ENCODE measurements at regions not wholly inside any gene's neighbourhood (a gene's known extent, or its start where the extent isn't known, plus 50 kb on each side); places are given as distances from the start of the nearest gene placed in this dataset.

- TF ChIP-seq CTCF (conservative IDR thresholded peaks at IDR 0.05), result no peak
- no peak overlapping the region for H3K27ac ChIP-seq
These were observed 124.9 kb upstream of the PLXNA2 start for GRCh38 chr1:208369045-208369444.

GRCh38 chr1:208369658-208370057, 125.5 kb upstream of the PLXNA2 start:
- no peak overlapping the region for H3K27ac ChIP-seq
- TF ChIP-seq CTCF (conservative IDR thresholded peaks at IDR 0.05), result no peak

- no peak for TF ChIP-seq CTCF (conservative IDR thresholded peaks at IDR 0.05)
- no peak overlapping the region for H3K27ac ChIP-seq
These were observed 130.3 kb upstream of the PLXNA2 start for GRCh38 chr1:208374391-208374941.

GRCh38 chr1:208381481-208381880, 137.3 kb upstream of the PLXNA2 start:
- no peak for TF ChIP-seq CTCF (conservative IDR thresholded peaks at IDR 0.05)
- no peak overlapping the region for H3K27ac ChIP-seq

GRCh38 chr1:208387908-208388811, 144.0 kb upstream of the PLXNA2 start:
- no peak overlapping the region for H3K27ac ChIP-seq

GRCh38 chr1:208393416-208393815, 149.2 kb upstream of the PLXNA2 start:
- no peak for TF ChIP-seq CTCF (conservative IDR thresholded peaks at IDR 0.05)

More at GRCh38 chr1:208387908-208388811, 144.0 kb upstream of the PLXNA2 start:
- no peak for TF ChIP-seq CTCF (conservative IDR thresholded peaks at IDR 0.05)

GRCh38 chr1:208393826-208394225, 149.6 kb upstream of the PLXNA2 start:
- TF ChIP-seq CTCF (conservative IDR thresholded peaks at IDR 0.05), result no peak
- no peak overlapping the region for H3K27ac ChIP-seq

More at GRCh38 chr1:208393416-208393815, 149.2 kb upstream of the PLXNA2 start:
- no peak overlapping the region for H3K27ac ChIP-seq
